NCI-H1105 (cell line): ENCODE measurements at regions not wholly inside any gene's neighbourhood (a gene's known extent, or its start where the extent isn't known, plus 50 kb on each side); places are given as distances from the start of the nearest gene placed in this dataset.

Source experiments
- DNase-seq: peaks from one replicate; lab custom pipeline; 2025; lab: John Stamatoyannopoulos, UW

- DNase-seq: no peak
Measured at GRCh38 chr6:15046751-15047150, 199.1 kb upstream of the JARID2 start.

GRCh38 chr6:15048367-15048766 lies 197.5 kb upstream of the JARID2 start:
- DNase-seq: no peak

GRCh38 chr6:15058200-15059061 lies 187.4 kb upstream of the JARID2 start:
- no peak for DNase-seq

DNA sequence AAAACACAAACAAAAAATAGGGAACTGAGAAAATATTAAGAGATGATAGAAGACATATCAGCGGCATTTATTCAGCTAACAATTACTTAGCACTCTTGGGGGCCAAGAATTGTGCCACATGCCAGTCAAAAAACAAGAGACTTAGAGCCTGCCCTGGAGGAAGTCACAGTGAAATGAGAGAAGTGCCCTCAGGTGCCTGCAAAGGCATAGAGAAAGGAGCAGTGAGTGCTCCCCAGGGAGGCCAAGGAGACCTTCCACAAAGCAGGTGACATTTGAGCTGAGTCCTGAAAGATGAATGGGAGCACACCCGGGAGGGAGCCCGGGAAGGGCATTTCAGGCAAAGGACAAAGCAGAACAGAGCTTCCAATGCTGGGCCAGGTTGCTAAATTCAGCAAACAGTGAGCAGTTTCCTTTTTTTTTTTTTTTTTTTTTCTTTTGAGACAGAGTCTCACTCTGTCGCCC lies 184.7 kb upstream of the JARID2 start:
- no peak for DNase-seq

- DNase-seq: no peak
Measured at GRCh38 chr6:15061908-15062515, 183.9 kb upstream of the JARID2 start.

DNA sequence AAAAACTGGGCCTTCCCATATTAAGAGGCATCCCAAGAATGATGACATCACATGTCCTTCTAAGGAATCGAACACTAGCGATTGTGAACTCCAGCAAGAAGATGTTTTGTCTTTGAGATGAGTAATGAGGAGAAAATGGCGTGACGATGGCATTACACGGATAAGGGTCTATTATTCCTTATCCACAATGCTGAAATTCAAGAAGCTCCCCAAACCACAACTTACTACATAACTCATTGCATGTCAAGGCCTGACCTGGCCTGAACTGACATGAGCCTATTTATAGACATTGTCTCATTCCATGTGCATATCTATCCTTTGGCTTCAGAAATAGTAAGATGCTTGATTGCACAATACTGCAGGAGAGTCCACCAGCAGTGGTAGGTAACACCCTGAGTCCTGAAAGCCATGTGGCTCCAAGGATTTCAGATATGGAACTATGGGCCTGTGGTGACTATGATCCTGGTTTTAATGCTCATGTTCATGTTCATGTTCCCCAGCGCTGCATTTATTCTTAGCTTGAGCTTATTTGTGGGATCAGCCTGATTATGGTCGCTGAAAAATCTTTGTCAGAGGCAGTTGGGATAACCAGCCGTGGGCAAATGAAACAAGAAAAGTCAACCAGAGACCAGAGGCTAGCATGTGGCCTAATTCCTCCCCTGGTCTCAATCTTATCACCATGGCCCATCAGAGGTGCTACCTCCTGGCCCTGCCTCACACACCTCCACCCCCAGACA lies 183.2 kb upstream of the JARID2 start:
- no peak for DNase-seq

- no peak for DNase-seq
Measured at GRCh38 chr6:15063253-15063853, 182.5 kb upstream of the JARID2 start.

- DNase-seq: no peak
Measured at GRCh38 chr6:15065261-15065989, 180.4 kb upstream of the JARID2 start.

- DNase-seq: no peak
Measured at GRCh38 chr6:15066089-15066758, 179.6 kb upstream of the JARID2 start.

DNA sequence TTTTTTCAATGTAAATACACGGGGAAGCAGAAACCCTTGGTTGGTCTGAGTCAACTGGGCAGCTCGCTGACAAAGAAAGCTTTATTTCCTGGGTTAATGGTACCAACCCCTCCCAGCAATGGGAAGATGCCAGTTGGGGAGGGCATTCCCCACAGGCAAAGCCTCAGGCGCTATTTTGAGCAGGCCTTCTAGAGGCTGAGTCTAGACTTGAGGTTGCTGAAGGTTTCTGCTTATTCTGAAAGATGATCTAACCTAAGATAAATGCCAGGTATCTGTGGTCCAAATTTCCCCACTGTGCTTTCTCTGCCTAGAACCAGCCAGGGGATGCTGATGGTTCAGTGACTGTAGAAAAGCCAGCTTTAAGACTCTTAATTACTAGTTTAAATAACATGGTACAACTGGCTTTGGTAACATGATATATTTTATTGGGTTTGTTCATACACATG lies 172.5 kb upstream of the JARID2 start:
- no peak for DNase-seq

- no peak for DNase-seq
Measured at GRCh38 chr6:15073883-15074465, 171.9 kb upstream of the JARID2 start.

GRCh38 chr6:15074806-15075205 lies 171.1 kb upstream of the JARID2 start:
- no peak for DNase-seq

- no peak for DNase-seq
Measured at GRCh38 chr6:15076565-15076964, 169.3 kb upstream of the JARID2 start.

- no peak for DNase-seq
Measured at GRCh38 chr6:15077006-15077405, 168.9 kb upstream of the JARID2 start.

DNA sequence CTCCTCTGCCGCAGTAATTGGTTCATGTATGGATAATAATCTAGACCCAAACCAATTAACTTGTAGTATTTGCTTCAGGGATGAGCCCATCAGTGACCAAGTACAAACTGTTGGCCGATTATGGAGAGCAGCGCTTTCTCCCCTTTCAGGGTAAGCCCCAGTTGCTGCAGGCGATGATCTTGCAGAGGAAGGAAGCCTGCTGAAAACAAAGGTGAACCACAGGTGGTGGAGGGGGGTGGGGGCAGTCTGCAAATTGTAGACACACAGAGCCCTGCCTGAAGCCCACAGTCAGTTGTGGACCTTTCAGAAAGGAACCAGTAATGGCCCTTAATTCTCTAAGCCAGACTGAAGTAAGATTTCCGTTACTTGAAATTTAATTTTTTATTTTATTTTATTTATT lies 167.9 kb upstream of the JARID2 start:
- no peak for DNase-seq

DNA sequence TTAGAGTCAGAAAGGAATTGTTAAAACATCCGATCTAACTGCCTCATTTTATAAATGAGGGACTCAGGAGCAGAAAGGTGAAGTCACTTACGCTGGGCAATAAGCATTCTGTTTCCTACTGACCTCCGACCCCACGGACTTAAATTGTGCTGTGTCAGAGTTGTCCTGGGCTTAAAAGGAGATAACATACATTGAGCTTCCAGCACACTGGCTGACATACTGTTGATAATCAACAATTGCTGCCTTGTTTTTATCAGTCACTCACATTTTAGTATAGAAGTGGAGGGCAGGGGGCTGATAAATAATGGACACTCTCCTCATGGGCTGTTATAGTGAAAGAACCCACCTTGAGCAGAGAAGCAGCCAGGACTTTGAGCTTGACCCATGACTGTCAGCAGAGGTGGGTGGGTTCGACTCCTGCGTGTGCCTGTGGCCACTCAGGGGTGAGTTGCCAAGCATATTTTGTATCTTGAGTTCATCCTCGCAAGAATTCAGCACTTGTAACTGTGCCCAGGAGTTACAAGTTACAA lies 166.5 kb upstream of the JARID2 start:
- DNase-seq: no peak

DNA sequence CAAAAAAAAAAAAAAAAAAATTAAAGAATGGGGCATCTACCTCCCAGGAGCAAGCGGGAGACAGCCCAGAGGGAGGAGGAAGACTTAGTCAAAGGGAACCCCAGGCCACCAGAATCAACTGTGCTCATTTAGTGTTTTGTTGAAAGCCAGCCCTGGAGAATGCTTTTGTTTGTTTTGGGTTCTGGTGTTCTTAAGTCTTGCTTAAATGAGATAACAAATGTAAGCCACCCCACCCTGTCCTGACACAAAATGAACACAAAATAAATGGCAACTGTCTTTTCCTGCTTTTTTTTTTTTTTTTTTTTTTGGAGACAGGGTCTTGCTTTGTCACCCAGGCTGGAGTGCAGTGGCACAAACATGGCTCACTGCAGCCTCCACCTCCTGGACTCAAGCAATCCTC lies 165.0 kb upstream of the JARID2 start:
- no peak for DNase-seq

- DNase-seq: no peak
Measured at GRCh38 chr6:15081447-15081846, 164.4 kb upstream of the JARID2 start.

DNA sequence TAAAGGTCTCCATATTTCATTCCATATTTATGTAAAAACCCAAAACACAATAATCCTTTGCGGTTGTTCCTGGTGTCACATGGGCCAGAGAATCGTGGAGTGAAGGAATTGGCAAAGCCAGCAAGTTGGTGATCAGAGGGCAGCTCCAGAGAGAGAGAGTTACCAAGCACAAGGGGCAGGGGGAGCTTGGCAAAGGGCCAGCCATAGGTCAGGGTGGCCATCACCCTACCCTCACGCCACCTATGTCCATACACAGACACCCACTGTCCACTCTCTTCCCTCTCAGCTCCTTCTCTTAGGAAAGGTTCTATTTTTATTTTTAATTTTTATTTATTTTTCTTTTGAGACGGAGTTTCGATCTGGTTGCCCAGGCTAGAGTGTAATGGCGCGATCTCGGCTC lies 163.2 kb upstream of the JARID2 start:
- DNase-seq: no peak

DNA sequence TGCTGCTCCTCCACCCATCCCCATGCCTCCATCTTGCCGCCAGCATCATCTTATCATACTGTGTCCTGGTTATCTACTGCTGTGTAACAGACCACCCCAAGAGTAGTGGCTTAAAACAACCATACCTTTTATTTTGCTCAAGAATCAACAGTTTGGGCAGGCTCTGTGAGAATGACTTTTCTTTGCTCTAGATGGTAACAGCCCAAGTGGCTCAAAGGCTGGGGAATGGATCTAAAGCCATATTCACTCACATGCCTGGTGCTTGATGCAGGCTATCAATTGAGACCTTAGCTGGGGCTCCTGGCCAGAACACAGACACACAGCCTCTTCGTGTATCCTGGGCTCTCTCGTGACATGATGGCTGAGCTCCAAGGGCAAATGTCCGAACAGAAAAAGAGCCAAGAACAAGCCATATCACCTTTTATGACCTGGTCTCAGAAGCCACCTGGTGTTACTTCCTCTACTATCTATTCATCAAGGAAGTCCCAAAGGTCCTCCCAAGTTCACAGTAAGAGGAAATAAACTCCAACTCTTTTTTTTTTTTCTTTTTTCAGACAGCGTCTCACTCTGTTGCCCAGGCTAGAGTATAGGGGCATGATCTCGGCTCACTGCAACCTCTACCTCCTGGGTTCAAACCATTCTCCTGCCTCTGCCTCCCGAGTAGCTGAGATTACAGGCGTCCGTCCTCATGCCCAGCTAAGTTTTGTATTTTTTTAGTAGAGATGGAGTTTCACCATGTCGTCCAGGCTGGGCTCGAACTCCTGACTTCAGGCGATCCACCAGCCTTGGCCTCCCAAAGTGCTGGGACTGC lies 159.3 kb upstream of the JARID2 start:
- no peak for DNase-seq
